DND-41 (cell line): ENCODE measurements at regions not wholly inside any gene's neighbourhood (a gene's known extent, or its start where the extent isn't known, plus 50 kb on each side); places are given as distances from the start of the nearest gene placed in this dataset.

ENCODE experiments used
- ATAC-seq: fragments of 200-7000 bp; cut with Tn5 transposase; 3 replicates; pipeline ENCODE4 v1.9.1; 2021; ENCODE audit warnings: low read depth; ENCODE audit not compliant: insufficient read depth
- DNase-seq: peaks from one replicate; pipeline ENCODE4 v3.0.0-alpha.2; 2020
- H2AFZ ChIP-seq: 2 replicates; pipeline ENCODE4 v1.6.0; 2012; ENCODE audit warnings: low read depth, low read length
- H3K27ac ChIP-seq: 2 replicates; pipeline ENCODE4 v1.5.1; 2012; ENCODE audit warnings: low read length, inconsistent platforms
- H3K27me3 ChIP-seq: fragments of 200-600 bp; sonication (generic); 2 replicates; pipeline ENCODE4 v1.6.0; 2012; ENCODE audit warnings: low read length, mild to moderate bottlenecking, inconsistent platforms; ENCODE audit not compliant: insufficient read depth, poor library complexity
- H3K36me3 ChIP-seq: 2 replicates; pipeline ENCODE4 v1.5.1; 2012; ENCODE audit warnings: low read length, inconsistent platforms; ENCODE audit not compliant: insufficient read depth
- H3K4me1 ChIP-seq: 2 replicates; pipeline ENCODE4 v1.5.1; 2012; ENCODE audit warnings: mild to moderate bottlenecking, low read length; ENCODE audit not compliant: insufficient read depth
- H3K4me2 ChIP-seq: 2 replicates; pipeline ENCODE4 v1.6.0; 2012; ENCODE audit warnings: mild to moderate bottlenecking, moderate library complexity, low read length, inconsistent platforms; ENCODE audit not compliant: insufficient read depth
- H3K4me3 ChIP-seq, 2 experiments: fragments of 200-600 bp in 1 of 2; shearing (Covaris generic) in 1 of 2; 2 replicates each; pipeline ENCODE4 v1.5.1; 2012 to 2016; ENCODE audit warnings: inconsistent platforms in 2 of 2, low read length in 2 of 2, mild to moderate bottlenecking in 2 of 2, low read depth in 1 of 2, moderate library complexity in 1 of 2
- H3K79me2 ChIP-seq: 2 replicates; pipeline ENCODE4 v1.6.0; 2012; ENCODE audit warnings: low read length, inconsistent platforms; ENCODE audit not compliant: insufficient read depth
- H3K9ac ChIP-seq: 2 replicates; pipeline ENCODE4 v1.6.0; 2012; ENCODE audit warnings: low read depth, mild to moderate bottlenecking, inconsistent platforms, low read length, moderate library complexity
- H3K9me3 ChIP-seq: 2 replicates; pipeline ENCODE4 v1.5.1; 2012; ENCODE audit warnings: low read length, moderate library complexity, mild to moderate bottlenecking, inconsistent platforms; ENCODE audit not compliant: insufficient read depth, severe bottlenecking
- H4K20me1 ChIP-seq: 2 replicates; pipeline ENCODE4 v1.6.0; 2012; ENCODE audit warnings: low read length; ENCODE audit not compliant: insufficient read depth
- CTCF ChIP-seq: IDR thresholded peaks from 2 replicates; pipeline ENCODE4 v1.5.1; 2012; ENCODE audit warnings: borderline replicate concordance, low read length, moderate library complexity, mild to moderate bottlenecking; ENCODE audit not compliant: poor library complexity, severe bottlenecking; ENCODE audit errors: extremely low read depth
- EZH2 ChIP-seq: IDR thresholded peaks from 3 replicates; pipeline ENCODE4 v1.6.1; 2012; ENCODE audit warnings: borderline replicate concordance, low read depth, mild to moderate bottlenecking, moderate library complexity, low read length, inconsistent platforms; ENCODE audit not compliant: severe bottlenecking

DNA sequence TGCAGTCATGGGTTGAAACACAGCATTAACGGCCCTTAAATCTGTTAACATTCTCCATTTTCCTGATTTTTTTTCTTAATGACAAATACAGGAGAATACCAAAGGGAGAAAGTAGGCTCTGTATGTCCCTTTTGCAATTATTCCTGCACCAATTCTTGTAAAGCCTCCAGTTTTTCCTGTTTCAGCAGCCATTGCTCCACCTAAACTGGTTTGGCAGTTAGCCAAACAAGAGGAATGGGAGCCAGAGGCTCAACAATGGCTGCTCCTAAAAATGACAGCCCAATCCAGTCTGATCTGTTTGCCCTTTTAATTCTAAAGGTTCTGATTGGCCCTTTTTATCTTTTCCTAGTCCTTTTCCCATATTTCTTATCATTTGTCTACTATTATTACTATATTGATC lies 284.2 kb upstream of the SGK1 start:
- Histone ChIP-seq H3K36me3 (no peaks in the 10 kb centered on the region), H3K79me2 (no peaks in the 10 kb centered on the region)

DNA sequence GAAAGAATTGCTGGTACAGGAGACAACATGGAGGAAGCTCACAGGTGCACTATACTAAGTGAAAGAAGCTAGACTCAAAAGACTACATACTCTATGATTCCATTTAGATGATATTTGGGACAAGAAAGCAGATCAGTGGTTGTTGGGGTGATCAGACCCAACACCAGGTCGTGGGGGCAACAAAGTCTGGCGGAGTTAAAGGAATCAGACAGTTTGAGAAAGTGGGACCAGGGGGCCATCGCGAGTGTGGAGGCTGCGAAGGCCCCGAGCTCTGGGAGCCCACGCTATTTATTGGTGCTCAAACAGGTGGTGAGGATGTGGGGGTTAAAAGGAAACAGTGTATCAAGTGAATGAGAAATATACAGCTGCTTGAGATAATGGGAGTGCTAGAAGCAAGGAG lies 282.8 kb upstream of the SGK1 start:
- Histone ChIP-seq H3K4me2 (no peak overlapping the region), H3K79me2 (no peaks in the 10 kb centered on the region), H3K4me3 (no peak overlapping the region), H3K27me3 (no peaks in the 10 kb centered on the region), H2AFZ (no peak overlapping the region), H3K4me1 (no peaks in the 10 kb centered on the region), H3K9ac (no peak overlapping the region), H3K9me3 (peaks cover 5% of the 10 kb centered on the region), H3K27ac (no peak overlapping the region), H4K20me1 (no peaks in the 10 kb centered on the region), H3K36me3 (no peaks in the 10 kb centered on the region)
- TF ChIP-seq EZH2 (no peak), CTCF (no peak)
- DNase-seq, result no peak
- ATAC-seq, result no peak

More for the DNA sequence above, 284.2 kb upstream of the SGK1 start:
- no peak overlapping the region for H3K9ac ChIP-seq
- no peak overlapping the region for H3K4me2 ChIP-seq
- H2AFZ ChIP-seq, result no peak overlapping the region
- H4K20me1 ChIP-seq, result no peaks in the 10 kb centered on the region
- no peaks in the 10 kb centered on the region for H3K27me3 ChIP-seq
- no peaks in the 10 kb centered on the region for H3K4me1 ChIP-seq
- ATAC-seq (no peak), DNase-seq (no peak)
- H3K9me3 ChIP-seq, result peaks cover 5% of the 10 kb centered on the region
- H3K4me3 ChIP-seq, result no peak overlapping the region
- H3K27ac ChIP-seq, result no peak overlapping the region
- TF ChIP-seq EZH2 (no peak), CTCF (no peak)

GRCh38 chr6:134599079-134599478 lies 281.2 kb upstream of the SGK1 start:
- H3K4me2 ChIP-seq, result no peak overlapping the region
- no peak overlapping the region for H3K4me3 ChIP-seq
- no peak overlapping the region for H3K27ac ChIP-seq
- no peaks in the 10 kb centered on the region for H3K79me2 ChIP-seq
- peaks cover 5% of the 10 kb centered on the region for H3K9me3 ChIP-seq
- no peak overlapping the region for H3K9ac ChIP-seq
- ATAC-seq (no peak), DNase-seq (no peak)
- H3K27me3 ChIP-seq, result no peaks in the 10 kb centered on the region
- H2AFZ ChIP-seq, result no peak overlapping the region
- H3K36me3 ChIP-seq, result no peaks in the 10 kb centered on the region
- no peak for TF ChIP-seq EZH2
- no peak for TF ChIP-seq CTCF
- H3K4me1 ChIP-seq, result no peaks in the 10 kb centered on the region
- H4K20me1 ChIP-seq, result no peaks in the 10 kb centered on the region

GRCh38 chr6:134596191-134596590 lies 278.3 kb upstream of the SGK1 start:
- no peaks in the 10 kb centered on the region for H3K27me3 ChIP-seq
- H3K79me2 ChIP-seq, result no peaks in the 10 kb centered on the region
- no peak for DNase-seq
- H3K4me1 ChIP-seq, result no peaks in the 10 kb centered on the region
- TF ChIP-seq EZH2 (no peak), CTCF (no peak)
- H3K4me3 ChIP-seq, result no peak overlapping the region
- H3K9me3 ChIP-seq, result peaks cover 5% of the 10 kb centered on the region
- no peak overlapping the region for H3K9ac ChIP-seq
- H2AFZ ChIP-seq, result no peak overlapping the region
- no peaks in the 10 kb centered on the region for H3K36me3 ChIP-seq
- H3K4me2 ChIP-seq, result no peak overlapping the region
- no peaks in the 10 kb centered on the region for H4K20me1 ChIP-seq
- no peak overlapping the region for H3K27ac ChIP-seq
- no peak for ATAC-seq
